ENCODE measurements at regions not wholly inside any gene's neighbourhood (a gene's known extent, or its start where the extent isn't known, plus 50 kb on each side); places are given as distances from the start of the nearest gene placed in this dataset.
"Not testable (repeated sequence)": the region's sequence is repeated elsewhere in the genome, so short reads cannot be mapped to it uniquely, and the experiment has no call there.

DNA sequence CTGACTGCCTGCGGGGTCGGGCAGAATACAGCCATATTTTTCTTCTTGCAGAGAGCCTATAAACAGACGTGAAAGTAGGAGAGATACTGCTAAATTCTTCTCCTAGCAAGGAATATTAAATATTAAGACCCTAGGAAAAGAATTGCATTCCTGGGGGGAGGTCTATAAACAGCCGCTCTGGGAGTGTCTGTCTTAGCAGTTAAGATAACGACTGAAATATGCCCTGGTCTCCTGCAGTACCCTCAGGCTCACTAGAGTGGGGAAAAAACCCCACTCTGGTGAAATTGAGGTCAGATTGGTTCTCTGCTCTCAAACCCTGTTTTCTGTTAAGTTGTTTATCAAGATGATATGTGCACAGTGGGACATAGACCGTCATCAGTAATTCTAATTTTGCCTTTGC is 85.3 kb upstream of the IMPG1 start:
- POLR2A ChIA-PET; CTCF ChIA-PET; H3K27me3 ChIP-seq (ENCODE audit: insufficient read depth, low read length, poor library complexity, severe bottlenecking); H3K27ac Mint-ChIP-seq; H3K4me1 Mint-ChIP-seq; H3K27me3 Mint-ChIP-seq; H3K9me3 ChIP-seq (ENCODE audit: low read length); H3K36me3 ChIP-seq (ENCODE audit: insufficient read depth, low read length); H3K4me3 Mint-ChIP-seq; DNase-seq; H3K4me3 ChIP-seq (ENCODE audit: low read length); H3K36me3 Mint-ChIP-seq; H3K4me1 ChIP-seq (ENCODE audit: insufficient read depth, low read length); H3K27ac ChIP-seq (ENCODE audit: low read depth, low read length): not testable (repeated sequence)
- H3K9me3 Mint-ChIP-seq, result peaks cover 15 to 34% (median 22%) of the 10 kb centered on the region in 5 donors

DNA sequence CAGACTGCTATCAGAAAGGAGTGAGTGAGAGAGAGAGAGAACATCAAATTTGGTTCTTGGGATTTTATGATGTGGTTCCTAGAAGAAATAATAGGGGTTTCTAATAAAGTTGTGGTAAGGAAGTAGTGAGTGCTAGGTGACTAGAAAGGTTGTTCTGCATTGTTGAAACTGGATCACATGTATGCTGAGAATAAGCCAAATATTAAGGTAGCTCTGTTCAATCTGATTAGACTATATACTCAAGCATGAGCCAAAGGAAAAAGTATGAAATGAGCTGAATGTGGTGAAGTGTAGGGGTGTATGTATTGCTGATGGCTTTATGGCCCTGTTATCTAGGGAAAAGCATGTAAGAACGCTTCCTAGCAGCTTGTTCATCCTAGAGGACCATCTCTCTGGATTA is 63.0 kb upstream of the IMPG1 start:
- no peaks in the 10 kb centered on the region for H3K4me1 ChIP-seq (ENCODE audit: insufficient read depth, low read length)
- H3K4me3 ChIP-seq (ENCODE audit: low read length), result no peak overlapping the region
- peaks cover 0 to 11% (median 2%) of the 10 kb centered on the region in 5 donors for H3K9me3 Mint-ChIP-seq
- no peaks in the 10 kb centered on the region for H3K36me3 Mint-ChIP-seq
- DNase-seq, result no peak
- no peak overlapping the region for H3K27ac Mint-ChIP-seq
- H3K36me3 ChIP-seq (ENCODE audit: insufficient read depth, low read length), result no peaks in the 10 kb centered on the region
- ChIA-PET POLR2A (no interaction called here), CTCF (no interaction called here)
- no peak overlapping the region for H3K27ac ChIP-seq (ENCODE audit: low read depth, low read length)
- H3K4me1 Mint-ChIP-seq, result no peaks in the 10 kb centered on the region
- no peak overlapping the region for H3K4me3 Mint-ChIP-seq
- H3K27me3 Mint-ChIP-seq, result no peaks in the 10 kb centered on the region
- no peaks in the 10 kb centered on the region for H3K27me3 ChIP-seq (ENCODE audit: insufficient read depth, low read length, poor library complexity, severe bottlenecking)
- H3K9me3 ChIP-seq (ENCODE audit: low read length), result no peaks in the 10 kb centered on the region

DNA sequence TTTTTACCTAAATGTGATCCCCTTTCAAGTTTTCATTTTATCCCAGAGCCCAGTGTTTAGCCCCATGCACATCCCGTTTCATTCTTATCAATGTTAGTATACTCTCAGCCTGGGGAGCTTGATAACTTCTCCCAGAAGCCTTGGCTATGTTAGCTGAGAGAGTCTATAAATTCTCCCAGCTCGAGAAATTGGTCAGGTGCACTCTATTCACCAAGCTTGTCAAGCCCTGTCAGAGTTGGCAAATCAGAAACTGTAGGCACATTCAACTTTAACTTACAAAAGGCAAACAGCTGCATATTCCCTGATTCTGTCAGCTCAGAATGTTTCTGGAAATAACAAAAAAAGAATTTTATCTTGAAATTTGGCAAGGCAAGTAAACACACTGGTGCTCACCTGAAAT is 62.2 kb upstream of the IMPG1 start:
- ChIA-PET POLR2A (no interaction called here), CTCF (no interaction called here)
- no peaks in the 10 kb centered on the region for H3K4me1 ChIP-seq (ENCODE audit: insufficient read depth, low read length)
- Mint-ChIP-seq H3K27ac (no peak overlapping the region), H3K36me3 (no peaks in the 10 kb centered on the region), H3K4me1 (no peaks in the 10 kb centered on the region), H3K27me3 (no peaks in the 10 kb centered on the region), H3K4me3 (no peak overlapping the region), H3K9me3 (peaks cover 0 to 11% (median 2%) of the 10 kb centered on the region in 5 donors)
- H3K36me3 ChIP-seq (ENCODE audit: insufficient read depth, low read length), result no peaks in the 10 kb centered on the region
- no peaks in the 10 kb centered on the region for H3K9me3 ChIP-seq (ENCODE audit: low read length)
- H3K27ac ChIP-seq (ENCODE audit: low read depth, low read length), result no peak overlapping the region
- no peak for DNase-seq
- H3K27me3 ChIP-seq (ENCODE audit: insufficient read depth, low read length, poor library complexity, severe bottlenecking), result no peaks in the 10 kb centered on the region
- H3K4me3 ChIP-seq (ENCODE audit: low read length), result no peak overlapping the region

DNA sequence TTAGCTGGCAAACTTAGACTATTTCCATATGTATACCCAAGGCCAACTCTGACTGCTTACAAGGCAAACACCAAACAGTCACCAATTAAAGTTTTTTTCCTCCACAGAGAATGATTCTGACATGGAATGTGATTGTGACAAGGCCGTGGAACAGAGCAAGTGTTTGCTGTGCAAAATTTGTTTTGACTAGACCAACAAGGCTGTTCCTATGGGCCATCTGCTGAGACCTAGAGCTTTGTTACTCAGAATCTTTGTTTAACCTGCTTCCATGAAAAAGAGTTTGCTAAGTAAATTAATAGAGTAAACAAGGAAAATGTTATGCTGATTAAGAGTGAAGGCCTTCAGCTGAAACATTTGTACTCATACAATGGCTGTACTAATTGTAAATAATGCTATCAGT is 51.6 kb upstream of the IMPG1 start:
- Histone ChIP-seq H3K27ac (ENCODE audit: low read depth, low read length) (no peak overlapping the region), H3K4me3 (ENCODE audit: low read length) (no peak overlapping the region), H3K36me3 (ENCODE audit: insufficient read depth, low read length) (no peaks in the 10 kb centered on the region), H3K9me3 (ENCODE audit: low read length) (no peaks in the 10 kb centered on the region), H3K27me3 (ENCODE audit: insufficient read depth, low read length, poor library complexity, severe bottlenecking) (no peaks in the 10 kb centered on the region), H3K4me1 (ENCODE audit: insufficient read depth, low read length) (no peaks in the 10 kb centered on the region)
- Mint-ChIP-seq H3K4me1 (no peaks in the 10 kb centered on the region), H3K27ac (no peak overlapping the region), H3K36me3 (no peaks in the 10 kb centered on the region), H3K9me3 (peaks cover 1 to 8% (median 3%) of the 10 kb centered on the region in 5 donors), H3K27me3 (no peaks in the 10 kb centered on the region), H3K4me3 (no peak overlapping the region)
- DNase-seq, result no peak
- ChIA-PET POLR2A (no interaction called here), CTCF (no interaction called here)

Data from CD8-positive, alpha-beta memory T cell (primary cell).